HCT116 (cell line): ENCODE measurements at regions not wholly inside any gene's neighbourhood (a gene's known extent, or its start where the extent isn't known, plus 50 kb on each side); places are given as distances from the start of the nearest gene placed in this dataset.

ENCODE experiments used
- ATAC-seq: fragments of 200-7000 bp; cut with Tn5 transposase; 2 replicates; pipeline ENCODE4 v1.9.1; 2020; ENCODE audit warnings: mild to moderate bottlenecking, moderate library complexity
- BruUV-seq: library from RNA; stranded (reverse); fragments of 400-500 nt; replicated peaks from 2 replicates; lab custom pipeline; 2021; lab: Mats Ljungman, UMichigan
- CTCF ChIA-PET: fragments of 300-600 bp; sonication (Branson Sonifier 250); formaldehyde crosslinking; loops from one replicate; lab custom pipeline; 2021; ENCODE audit warnings: antibody characterized with exemption; lab: Charles Lee
- POLR2A ChIA-PET: fragments of 300-600, 350-600 bp; sonication (Branson Sonifier 250); formaldehyde crosslinking; loops from one replicate; lab custom pipeline; 2021; ENCODE audit warnings: antibody characterized with exemption; lab: Charles Lee
- RAD21 ChIA-PET, 2 experiments: fragments of 300-600 bp; sonication (Branson Sonifier 250); formaldehyde crosslinking; loops; one replicate each; lab custom pipeline; 2023; ENCODE audit warnings: low total read pairs in 2 of 2; ENCODE audit not compliant: uncharacterized antibody in 2 of 2, unreplicated experiment in 2 of 2, low non-redundant PET in 1 of 2; lab: Charles Lee
- DNase-seq: peaks from one replicate; pipeline ENCODE4 v3.0.0-alpha.2; 2010; ENCODE audit warnings: low read depth, low spot score
- H2AFZ ChIP-seq: fragments of 200-600 bp; shearing (Covaris generic), sonication (generic); 2 replicates; pipeline ENCODE4 v1.6.1; 2017; ENCODE audit warnings: low read depth, mixed run types, mixed read lengths, antibody characterized with exemption, low read length; ENCODE audit not compliant: poor library complexity, severe bottlenecking
- H3K27ac ChIP-seq: 2 replicates; pipeline ENCODE4 v1.5.1; 2012; ENCODE audit warnings: low read depth, low read length
- H3K27me3 ChIP-seq: fragments of 200-600 bp; sonication (generic); 2 replicates; pipeline ENCODE4 v1.6.1; 2016; ENCODE audit warnings: mixed run types, low read length, mixed read lengths; ENCODE audit not compliant: insufficient read depth
- H3K36me3 ChIP-seq, 2 experiments: fragments of 200-500 bp in 1 of 2; fragments of 200-600 bp in 1 of 2; sonication (Bioruptor generic) in 1 of 2; sonication (generic) in 1 of 2; 2 replicates each; pipeline versions ENCODE4 v1.5.1 to v1.6.1; 2014 to 2016; ENCODE audit warnings: low read length in 2 of 2, inconsistent platforms in 1 of 2, mixed read lengths in 1 of 2, mixed run types in 1 of 2; ENCODE audit not compliant: insufficient read depth in 2 of 2, control insufficient read depth in 1 of 2
- H3K4me1 ChIP-seq, 2 experiments: fragments of 200-600 bp in 1 of 2; sonication (generic) in 1 of 2; 2 replicates each; pipeline versions ENCODE4 v1.5.1 to v1.6.1; 2012 to 2017; ENCODE audit warnings: low read length in 2 of 2, inconsistent platforms in 1 of 2, mild to moderate bottlenecking in 1 of 2, mixed read lengths in 1 of 2, mixed run types in 1 of 2, moderate library complexity in 1 of 2; ENCODE audit not compliant: insufficient read depth in 2 of 2, control insufficient read depth in 1 of 2
- H3K4me2 ChIP-seq: fragments of 200-600 bp; sonication (generic); 2 replicates; pipeline ENCODE4 v1.6.1; 2017; ENCODE audit warnings: mixed run types, low read length, mixed read lengths
- H3K4me3 ChIP-seq, 2 experiments: fragments of 200-600 bp in 1 of 2; sonication (generic) in 1 of 2; replicated peaks in 1 of 2; 2 replicates each; pipeline ENCODE4 v1.5.1; 2011 to 2016; ENCODE audit warnings: low read length in 2 of 2, control low read depth in 1 of 2, low read depth in 1 of 2, mild to moderate bottlenecking in 1 of 2, mixed read lengths in 1 of 2, mixed run types in 1 of 2
- H3K79me2 ChIP-seq: fragments of 200-600 bp; sonication (generic); 2 replicates; pipeline ENCODE4 v1.6.1; 2017; ENCODE audit warnings: mild to moderate bottlenecking, mixed run types, low read length, moderate library complexity, mixed read lengths; ENCODE audit not compliant: insufficient read depth
- H3K9ac ChIP-seq: fragments of 200-600 bp; sonication (generic); 2 replicates; pipeline ENCODE4 v1.6.1; 2016; ENCODE audit warnings: low read length, mixed read lengths
- H3K9me2 ChIP-seq: fragments of 200-600 bp; sonication (generic), shearing (Covaris generic); 2 replicates; pipeline ENCODE4 v1.6.1; 2017; ENCODE audit warnings: mixed run types, mild to moderate bottlenecking, moderate library complexity; ENCODE audit not compliant: insufficient read depth
- H3K9me3 ChIP-seq, 2 experiments: fragments of 200-500 bp in 1 of 2; fragments of 200-600 bp in 1 of 2; sonication (Bioruptor generic) in 1 of 2; sonication (generic) in 1 of 2; 2 replicates each; pipeline ENCODE4 v1.6.1; 2014 to 2017; ENCODE audit warnings: low read length in 2 of 2, mixed read lengths in 2 of 2, inconsistent platforms in 1 of 2, low read depth in 1 of 2, mild to moderate bottlenecking in 1 of 2, mixed run types in 1 of 2, moderate library complexity in 1 of 2; ENCODE audit not compliant: control insufficient read depth in 1 of 2, insufficient read depth in 1 of 2
- H4K20me1 ChIP-seq: fragments of 200-600 bp; sonication (generic), shearing (Covaris generic); 2 replicates; pipeline ENCODE4 v1.6.1; 2017; ENCODE audit warnings: mixed run types, mild to moderate bottlenecking, moderate library complexity; ENCODE audit not compliant: insufficient read depth
- EGR1 ChIP-seq: IDR thresholded peaks from 2 replicates; pipeline ENCODE4 v1.6.1; 2012; ENCODE audit warnings: low read depth
- ELF1 ChIP-seq: IDR thresholded peaks from 2 replicates; pipeline ENCODE4 v1.6.1; 2012; ENCODE audit warnings: low read depth, borderline replicate concordance
- EZH2phosphoT487 ChIP-seq: fragments of 200-600 bp; IDR thresholded peaks from 2 replicates; pipeline ENCODE4 v1.6.1; 2018; ENCODE audit warnings: antibody characterized with exemption, borderline replicate concordance
- FOSL1 ChIP-seq: IDR thresholded peaks from 2 replicates; pipeline ENCODE4 v1.6.1; 2012; ENCODE audit warnings: low read depth
- JUND ChIP-seq: IDR thresholded peaks from 2 replicates; pipeline ENCODE4 v1.6.1; 2012
- RAD21 ChIP-seq: IDR thresholded peaks from 2 replicates; pipeline ENCODE4 v1.6.1; 2012; ENCODE audit warnings: low read depth, mild to moderate bottlenecking
- SP1 ChIP-seq: IDR thresholded peaks from 2 replicates; pipeline ENCODE4 v1.6.1; 2012; ENCODE audit warnings: low read depth
- YY1 ChIP-seq: IDR thresholded peaks from 2 replicates; pipeline ENCODE4 v1.6.1; 2011; ENCODE audit warnings: low read length, low read depth, moderate library complexity, mild to moderate bottlenecking; ENCODE audit not compliant: insufficient replicate concordance; ENCODE audit errors: extremely low read depth
- ZFX ChIP-seq: fragments of 450-650 bp; IDR thresholded peaks from 2 replicates; pipeline ENCODE4 v1.6.1; 2017
- intact Hi-C: fragments of 100-400 bp; cut with micrococcal nuclease; formaldehyde crosslinking; loops from 2 replicates; pipeline ENCODE4 v1.10.0; 2022
- TF ChIP-seq, protein P1 (sequence below): IDR thresholded peaks from 2 replicates; pipeline ENCODE4 v1.6.1; 2012
- TF ChIP-seq, protein P2 (sequence below), 3 experiments: fragments of 200-600 bp in 1 of 3; sonication (generic) in 1 of 3; IDR thresholded peaks in 2 of 3; conservative IDR thresholded peaks in 1 of 3; 2 replicates each; pipeline ENCODE4 v1.5.1; 2012 to 2017; ENCODE audit warnings: low read depth in 2 of 3, low read length in 2 of 3, antibody characterized with exemption in 1 of 3, borderline replicate concordance in 1 of 3, control low read depth in 1 of 3, mild to moderate bottlenecking in 1 of 3, mixed read lengths in 1 of 3, mixed run types in 1 of 3, moderate library complexity in 1 of 3; ENCODE audit not compliant: insufficient read depth in 1 of 3
- TF ChIP-seq, protein P3 (sequence below): IDR thresholded peaks from 2 replicates; pipeline ENCODE4 v1.6.1; 2012

DNA sequence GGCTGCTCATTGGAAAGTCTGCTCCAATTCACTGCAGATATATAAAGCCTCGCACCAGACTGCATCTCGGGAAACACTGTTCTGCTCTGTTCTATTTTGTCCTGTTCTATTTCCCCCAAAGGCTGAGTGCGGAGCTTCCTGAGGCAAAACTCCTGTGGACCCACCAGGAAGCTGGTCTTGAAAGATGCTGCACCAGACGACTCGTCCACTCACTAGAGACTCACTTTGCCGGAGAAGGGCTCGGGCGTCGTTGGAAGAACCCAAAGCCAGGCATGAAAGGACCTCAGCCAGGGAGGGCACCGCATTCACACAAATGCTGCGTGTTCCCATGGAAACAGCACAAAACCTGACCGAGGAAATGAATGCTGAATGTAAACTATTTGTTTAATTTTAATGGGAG is 331.2 kb upstream of the SFSWAP start:
- no peak overlapping the region for H3K27ac ChIP-seq
- no peaks in the 10 kb centered on the region for H3K4me1 ChIP-seq
- ATAC-seq (no peak), DNase-seq (no peak)
- no peak overlapping the region for H2AFZ ChIP-seq
- H3K36me3 ChIP-seq, result no peaks in the 10 kb centered on the region
- no peaks in the 10 kb centered on the region for H3K9me2 ChIP-seq
- H3K4me3 ChIP-seq, result no peak overlapping the region
- H3K9ac ChIP-seq, result no peak overlapping the region
- no peaks in the 10 kb centered on the region for H4K20me1 ChIP-seq
- no peak overlapping the region for H3K4me2 ChIP-seq
- H3K27me3 ChIP-seq, result peaks cover 7% of the 10 kb centered on the region; the same call in 1 of the 2 replicates
- ChIA-PET CTCF (no interaction called here), RAD21 (no interaction called here), POLR2A (no interaction called here)
- TF ChIP-seq, protein P1, sequence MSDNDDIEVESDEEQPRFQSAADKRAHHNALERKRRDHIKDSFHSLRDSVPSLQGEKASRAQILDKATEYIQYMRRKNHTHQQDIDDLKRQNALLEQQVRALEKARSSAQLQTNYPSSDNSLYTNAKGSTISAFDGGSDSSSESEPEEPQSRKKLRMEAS, result no peak
- TF ChIP-seq FOSL1 (no peak), JUND (no peak), RAD21 (no peak), EGR1 (no peak), ZFX (no peak), SP1 (no peak), EZH2phosphoT487 (no peak), ELF1 (no peak), YY1 (no peak)
- TF ChIP-seq, protein P2, sequence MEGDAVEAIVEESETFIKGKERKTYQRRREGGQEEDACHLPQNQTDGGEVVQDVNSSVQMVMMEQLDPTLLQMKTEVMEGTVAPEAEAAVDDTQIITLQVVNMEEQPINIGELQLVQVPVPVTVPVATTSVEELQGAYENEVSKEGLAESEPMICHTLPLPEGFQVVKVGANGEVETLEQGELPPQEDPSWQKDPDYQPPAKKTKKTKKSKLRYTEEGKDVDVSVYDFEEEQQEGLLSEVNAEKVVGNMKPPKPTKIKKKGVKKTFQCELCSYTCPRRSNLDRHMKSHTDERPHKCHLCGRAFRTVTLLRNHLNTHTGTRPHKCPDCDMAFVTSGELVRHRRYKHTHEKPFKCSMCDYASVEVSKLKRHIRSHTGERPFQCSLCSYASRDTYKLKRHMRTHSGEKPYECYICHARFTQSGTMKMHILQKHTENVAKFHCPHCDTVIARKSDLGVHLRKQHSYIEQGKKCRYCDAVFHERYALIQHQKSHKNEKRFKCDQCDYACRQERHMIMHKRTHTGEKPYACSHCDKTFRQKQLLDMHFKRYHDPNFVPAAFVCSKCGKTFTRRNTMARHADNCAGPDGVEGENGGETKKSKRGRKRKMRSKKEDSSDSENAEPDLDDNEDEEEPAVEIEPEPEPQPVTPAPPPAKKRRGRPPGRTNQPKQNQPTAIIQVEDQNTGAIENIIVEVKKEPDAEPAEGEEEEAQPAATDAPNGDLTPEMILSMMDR (IDR thresholded peaks at IDR 0.05 in 2 of 3, conservative IDR thresholded peaks at IDR 0.05 in 1 of 3; ENCODE audit: borderline replicate concordance in 1 of 3, insufficient read depth in 1 of 3, low read depth in 2 of 3, low read length in 2 of 3), result no peak
- TF ChIP-seq, protein P3, sequence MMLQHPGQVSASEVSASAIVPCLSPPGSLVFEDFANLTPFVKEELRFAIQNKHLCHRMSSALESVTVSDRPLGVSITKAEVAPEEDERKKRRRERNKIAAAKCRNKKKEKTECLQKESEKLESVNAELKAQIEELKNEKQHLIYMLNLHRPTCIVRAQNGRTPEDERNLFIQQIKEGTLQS, result no peak
- intact Hi-C loops, result no loop called here
- BruUV-seq, result no TSS peak
- H3K79me2 ChIP-seq, result no peaks in the 10 kb centered on the region
- no peaks in the 10 kb centered on the region for H3K9me3 ChIP-seq
